GM12891 (cell line): ENCODE measurements at regions not wholly inside any gene's neighbourhood (a gene's known extent, or its start where the extent isn't known, plus 50 kb on each side); places are given as distances from the start of the nearest gene placed in this dataset.

Source experiments
- DNase-seq: peaks from one replicate; pipeline ENCODE4 v3.0.0; 2011; ENCODE audit warnings: low spot score; ENCODE audit not compliant: insufficient read length
- FAIRE-seq: peaks from 2 replicates; lab custom pipeline; 2011; peaks lifted over from hg19 to GRCh38; lab: Jason Lieb, UNC
- PAX5 ChIP-seq: IDR thresholded peaks from 2 replicates; pipeline ENCODE4 v1.6.1; 2011; ENCODE audit warnings: low read length, moderate library complexity, mild to moderate bottlenecking; ENCODE audit not compliant: insufficient read depth, severe bottlenecking
- POLR2A ChIP-seq: IDR thresholded peaks from 2 replicates; pipeline ENCODE4 v1.6.1; 2011; ENCODE audit warnings: low read depth, low read length, control low read depth
- POLR2AphosphoS5 ChIP-seq: IDR thresholded peaks from 2 replicates; pipeline ENCODE4 v1.6.1; 2011; ENCODE audit warnings: low read depth, low read length, control low read depth
- POU2F2 ChIP-seq: IDR thresholded peaks from 2 replicates; pipeline ENCODE4 v1.6.1; 2011; ENCODE audit warnings: low read depth, mild to moderate bottlenecking, control low read depth, low read length, moderate library complexity
- SPI1 ChIP-seq: IDR thresholded peaks from 2 replicates; pipeline ENCODE4 v1.6.1; 2011; ENCODE audit warnings: low read depth, low read length, control low read depth
- TAF1 ChIP-seq: IDR thresholded peaks from 2 replicates; pipeline ENCODE4 v1.6.1; 2011; ENCODE audit warnings: low read depth, low read length, control low read depth

- TF ChIP-seq PAX5 = no peak
- TF ChIP-seq TAF1 = no peak
- TF ChIP-seq SPI1 = no peak
- no peak for TF ChIP-seq POLR2AphosphoS5
- TF ChIP-seq POLR2A = no peak
- TF ChIP-seq POU2F2 = no peak
- DNase-seq = no peak
- FAIRE-seq = no peak
These were observed 137.0 kb upstream of the RET start for GRCh38 chr10:42939685-42940366.

GRCh38 chr10:42940487-42941294 lies 136.2 kb upstream of the RET start:
- FAIRE-seq (no peak), DNase-seq (no peak)
- TF ChIP-seq POLR2A (no peak), POLR2AphosphoS5 (no peak), PAX5 (no peak), POU2F2 (no peak), SPI1 (no peak), TAF1 (no peak)

- FAIRE-seq = no peak
- TF ChIP-seq POLR2A (no peak), POLR2AphosphoS5 (no peak), TAF1 (no peak)
- no peak for DNase-seq
These were observed 135.6 kb upstream of the RET start for GRCh38 chr10:42941295-42941644.

GRCh38 chr10:42941790-42942189 lies 135.1 kb upstream of the RET start:
- TF ChIP-seq POU2F2 (no peak), POLR2AphosphoS5 (no peak), PAX5 (no peak), TAF1 (no peak), POLR2A (no peak), SPI1 (no peak)
- DNase-seq = no peak
- no peak for FAIRE-seq

- FAIRE-seq = no peak
- no peak for TF ChIP-seq POU2F2
- no peak for TF ChIP-seq PAX5
- DNase-seq = no peak
These were observed 134.5 kb upstream of the RET start for GRCh38 chr10:42942279-42942950.

GRCh38 chr10:42943025-42943818 lies 133.6 kb upstream of the RET start:
- no peak for DNase-seq
- no peak for FAIRE-seq
- no peak for TF ChIP-seq POU2F2
- TF ChIP-seq PAX5 = no peak
- no peak for TF ChIP-seq TAF1
- no peak for TF ChIP-seq SPI1
- no peak for TF ChIP-seq POLR2A
- TF ChIP-seq POLR2AphosphoS5 = no peak

- TF ChIP-seq POLR2A (no peak), PAX5 (no peak), SPI1 (no peak), TAF1 (no peak), POLR2AphosphoS5 (no peak), POU2F2 (no peak)
- FAIRE-seq (no peak), DNase-seq (no peak)
These were observed 128.8 kb upstream of the RET start for GRCh38 chr10:42948040-42948439.

GRCh38 chr10:42949287-42949686 lies 127.6 kb upstream of the RET start:
- no peak for FAIRE-seq
- no peak for DNase-seq
- TF ChIP-seq PAX5 (no peak), POU2F2 (no peak), POLR2A (no peak), SPI1 (no peak), TAF1 (no peak), POLR2AphosphoS5 (no peak)
